K562 (cell line): ENCODE measurements at regions not wholly inside any gene's neighbourhood (a gene's known extent, or its start where the extent isn't known, plus 50 kb on each side); places are given as distances from the start of the nearest gene placed in this dataset.
"Not testable (repeated sequence)": the region's sequence is repeated elsewhere in the genome, so short reads cannot be mapped to it uniquely, and the experiment has no call there.

Source experiments
- ATAC-seq: fragments of 200-7000 bp; cut with Tn5 transposase; 3 replicates; pipeline ENCODE4 v1.9.1; 2020; ENCODE audit warnings: moderate library complexity
- BruUV-seq: library from RNA; stranded (reverse); fragments of 400-500 nt; replicated peaks from 2 replicates; lab custom pipeline; 2021; lab: Mats Ljungman, UMichigan
- CTCF ChIA-PET: fragments of 300-600 bp; formaldehyde crosslinking; extraction: SDS; loops from one replicate; lab custom pipeline; 2021; ENCODE audit warnings: low intra/inter-chr PET ratio; lab: Yijun Ruan, JAX
- POLR2A ChIA-PET: fragments of 300-600, 350-650 bp; sonication (Branson Sonifier 250); formaldehyde crosslinking; extraction: SDS; loops from one replicate; lab custom pipeline; 2021; ENCODE audit warnings: antibody characterized with exemption, inconsistent platforms; lab: Yijun Ruan, JAX
- DNase-seq, 4 experiments: peaks; one replicate each; pipeline versions ENCODE4 v3.0.0 to v3.0.0-alpha.2; 2011 to 2018; ENCODE audit warnings: low spot score in 3 of 4, mixed read lengths in 3 of 4; ENCODE audit errors: extremely low read depth in 1 of 4
- FAIRE-seq: peaks from 2 replicates; lab custom pipeline; 2011; peaks lifted over from hg19 to GRCh38; lab: Jason Lieb, UNC
- H2AFZ ChIP-seq: 2 replicates; pipeline ENCODE4 v1.6.0; 2011; ENCODE audit warnings: low read depth, low read length, control low read depth, inconsistent platforms
- H3K27ac ChIP-seq: fragments of 200-600 bp; 3 replicates; pipeline ENCODE4 v1.8.0; 2011; ENCODE audit warnings: low read depth, mild to moderate bottlenecking, control low read depth, inconsistent platforms, low read length, moderate library complexity, mixed read lengths; ENCODE audit errors: extremely low read depth
- H3K27me3 ChIP-seq, 2 experiments: fragments of 300-600 bp in 1 of 2; 2 replicates in 1 of 2; 3 replicates in 1 of 2; pipeline versions ENCODE4 v1.6.0 to v1.8.0; 2011; ENCODE audit warnings: inconsistent platforms in 2 of 2, low read length in 2 of 2, mild to moderate bottlenecking in 1 of 2, mixed read lengths in 1 of 2, moderate library complexity in 1 of 2; ENCODE audit not compliant: control insufficient read depth in 2 of 2, insufficient read depth in 2 of 2
- H3K36me3 ChIP-seq: fragments of 300-600 bp; 3 replicates; pipeline ENCODE4 v1.8.0; 2011; ENCODE audit warnings: mild to moderate bottlenecking, low read length, inconsistent platforms; ENCODE audit not compliant: control insufficient read depth, insufficient read depth
- H3K4me1 ChIP-seq, 2 experiments: fragments of 200-600 bp in 1 of 2; replicated peaks in 1 of 2; 2 replicates in 1 of 2; 3 replicates in 1 of 2; pipeline versions ENCODE4 v1.5.1 to v1.8.0; 2011; ENCODE audit warnings: inconsistent platforms in 2 of 2, low read length in 2 of 2, mild to moderate bottlenecking in 1 of 2, mixed read lengths in 1 of 2, moderate library complexity in 1 of 2; ENCODE audit not compliant: control insufficient read depth in 2 of 2, insufficient read depth in 2 of 2
- H3K4me2 ChIP-seq: 2 replicates; pipeline ENCODE4 v1.6.1; 2011; ENCODE audit warnings: low read length, control low read depth, inconsistent platforms, mixed read lengths; ENCODE audit not compliant: insufficient read depth
- H3K4me3 ChIP-seq: fragments of 200-600 bp; sonication (generic), shearing (Covaris generic); 2 replicates; pipeline ENCODE4 v1.5.1; 2016; ENCODE audit warnings: control low read depth, inconsistent platforms
- H3K79me2 ChIP-seq: fragments of 200-600 bp; 3 replicates; pipeline ENCODE4 v1.8.0; 2011; ENCODE audit warnings: low read length, inconsistent platforms; ENCODE audit not compliant: control insufficient read depth, insufficient read depth
- H3K9ac ChIP-seq, 2 experiments: 2 replicates each; pipeline versions ENCODE4 v1.6.0 to v1.6.1; 2011; ENCODE audit warnings: low read depth in 2 of 2, low read length in 2 of 2, control low read depth in 1 of 2, inconsistent platforms in 1 of 2, mild to moderate bottlenecking in 1 of 2, mixed read lengths in 1 of 2; ENCODE audit not compliant: insufficient read depth in 1 of 2
- H3K9me1 ChIP-seq: one replicate; pipeline ENCODE4 v1.6.0; 2011; ENCODE audit warnings: inconsistent platforms, mild to moderate bottlenecking, low read length, moderate library complexity; ENCODE audit not compliant: control insufficient read depth, insufficient read depth
- H3K9me3 ChIP-seq: replicated peaks from 2 replicates; pipeline ENCODE4 v1.5.1; 2011; ENCODE audit warnings: low read depth, low read length, inconsistent platforms; ENCODE audit not compliant: control insufficient read depth, insufficient read depth
- H4K20me1 ChIP-seq: replicated peaks from 2 replicates; pipeline ENCODE4 v1.6.1; 2011; ENCODE audit warnings: low read length, inconsistent platforms, mixed read lengths; ENCODE audit not compliant: control insufficient read depth, insufficient read depth
- BCL6 ChIP-seq: fragments of 250-450 bp; sonication (Bioruptor Pico); IDR thresholded peaks from 2 replicates; pipeline ENCODE4 v1.4.0; 2020
- CHD2 ChIP-seq: IDR thresholded peaks from 2 replicates; pipeline ENCODE4 v1.6.1; 2011; ENCODE audit warnings: low read depth, low read length
- CHD4 ChIP-seq: fragments of 200-600 bp; sonication (generic); IDR thresholded peaks from 3 replicates; pipeline ENCODE4 v1.6.1; 2012; ENCODE audit warnings: low read depth, mild to moderate bottlenecking, mixed read lengths, low read length, inconsistent platforms; ENCODE audit not compliant: insufficient read depth, insufficient replicate concordance, poor library complexity, severe bottlenecking
- ZNF431 ChIP-seq: sonication (generic); formaldehyde crosslinking; IDR thresholded peaks from 2 replicates; pipeline ENCODE4 v1.8.0; 2022; ENCODE audit warnings: mild to moderate bottlenecking, missing genetic modification reagents
- WGBS: fragments of 100-300 bp; shearing (Covaris generic); methylation state at CpG from one replicate; pipeline ENCODE4 v1.1.6; 2016; ENCODE audit warnings: low coverage, mixed read lengths; ENCODE audit not compliant: insufficient coverage; ENCODE audit errors: missing lambda C conversion rate; 5-methylcytosine and 5-hydroxymethylcytosine counted together
- in situ Hi-C: fragments of 300-500 bp; cut with MboI; formaldehyde crosslinking; loops from 4 replicates; pipeline ENCODE4 v1.15.0; 2018; ENCODE audit warnings: inconsistent platforms, mixed read lengths
- intact Hi-C: fragments of 100-400 bp; cut with micrococcal nuclease; formaldehyde crosslinking; loops from 2 replicates; pipeline ENCODE4 v1.14.2; 2022
- TF ChIP-seq, protein P1 (sequence below): fragments of 450-650 bp; formaldehyde crosslinking; conservative IDR thresholded peaks from 2 replicates; pipeline ENCODE4 v1.4.0; 2022; ENCODE audit warnings: mild to moderate bottlenecking, missing genetic modification characterization
- TF ChIP-seq, protein P2 (sequence below), 2 experiments: fragments of 200-800 bp in 1 of 2; sonication (Bioruptor generic) in 1 of 2; sonication (generic) in 1 of 2; formaldehyde crosslinking in 1 of 2; IDR thresholded peaks in 1 of 2; conservative IDR thresholded peaks in 1 of 2; 2 replicates each; pipeline versions ENCODE4 v1.5.0 to v1.6.1; 2016 to 2020; ENCODE audit warnings: missing compliant biosample characterization in 1 of 2, missing genetic modification characterization in 1 of 2, missing genetic modification reagents in 1 of 2
- TF ChIP-seq, protein P3 (sequence below): sonication (generic); formaldehyde crosslinking; IDR thresholded peaks from 2 replicates; pipeline ENCODE4 v1.8.1; 2023; ENCODE audit warnings: mild to moderate bottlenecking, missing genetic modification reagents

DNA sequence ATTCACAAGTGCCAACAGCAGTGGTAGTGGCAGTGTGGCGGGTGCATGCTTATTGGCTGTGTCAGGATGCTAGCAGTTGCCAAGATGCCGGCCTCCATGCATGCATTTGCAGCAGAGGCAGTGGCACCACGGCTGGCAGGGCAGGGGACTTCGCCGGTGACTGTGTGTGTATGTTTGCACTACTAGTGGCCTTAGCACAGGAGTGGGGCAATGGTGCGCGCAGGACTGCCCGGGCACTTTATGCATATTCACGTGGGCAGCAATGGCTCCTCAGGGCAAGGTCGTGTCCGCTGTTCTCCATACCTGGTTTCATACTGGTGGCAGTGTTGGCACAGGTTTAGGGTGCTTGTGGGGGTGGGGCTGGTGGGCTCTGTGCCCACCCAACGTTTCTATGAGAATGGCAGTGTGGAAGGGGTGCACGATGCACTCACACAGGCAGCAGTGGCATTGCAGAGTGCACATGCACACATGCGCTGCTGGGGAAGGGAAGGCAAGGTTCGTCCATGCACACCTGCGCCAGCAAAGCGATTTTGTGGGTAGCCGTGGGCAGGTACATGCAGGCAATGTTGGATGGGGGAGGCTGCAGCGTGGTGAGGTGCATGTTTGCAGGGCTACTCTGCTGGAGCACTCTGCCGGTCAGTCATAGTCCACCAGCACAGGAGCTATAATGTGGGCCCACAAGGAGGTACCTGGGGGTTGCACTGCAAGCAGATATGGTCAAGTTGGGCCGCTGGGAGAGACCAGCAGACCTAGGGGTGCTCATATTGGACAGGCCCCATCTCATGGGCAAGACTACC is 338.9 kb upstream of the TECRL start (continued):
- TF ChIP-seq, protein P1, sequence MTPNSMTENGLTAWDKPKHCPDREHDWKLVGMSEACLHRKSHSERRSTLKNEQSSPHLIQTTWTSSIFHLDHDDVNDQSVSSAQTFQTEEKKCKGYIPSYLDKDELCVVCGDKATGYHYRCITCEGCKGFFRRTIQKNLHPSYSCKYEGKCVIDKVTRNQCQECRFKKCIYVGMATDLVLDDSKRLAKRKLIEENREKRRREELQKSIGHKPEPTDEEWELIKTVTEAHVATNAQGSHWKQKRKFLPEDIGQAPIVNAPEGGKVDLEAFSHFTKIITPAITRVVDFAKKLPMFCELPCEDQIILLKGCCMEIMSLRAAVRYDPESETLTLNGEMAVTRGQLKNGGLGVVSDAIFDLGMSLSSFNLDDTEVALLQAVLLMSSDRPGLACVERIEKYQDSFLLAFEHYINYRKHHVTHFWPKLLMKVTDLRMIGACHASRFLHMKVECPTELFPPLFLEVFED: no peak
- TF ChIP-seq, protein P2, sequence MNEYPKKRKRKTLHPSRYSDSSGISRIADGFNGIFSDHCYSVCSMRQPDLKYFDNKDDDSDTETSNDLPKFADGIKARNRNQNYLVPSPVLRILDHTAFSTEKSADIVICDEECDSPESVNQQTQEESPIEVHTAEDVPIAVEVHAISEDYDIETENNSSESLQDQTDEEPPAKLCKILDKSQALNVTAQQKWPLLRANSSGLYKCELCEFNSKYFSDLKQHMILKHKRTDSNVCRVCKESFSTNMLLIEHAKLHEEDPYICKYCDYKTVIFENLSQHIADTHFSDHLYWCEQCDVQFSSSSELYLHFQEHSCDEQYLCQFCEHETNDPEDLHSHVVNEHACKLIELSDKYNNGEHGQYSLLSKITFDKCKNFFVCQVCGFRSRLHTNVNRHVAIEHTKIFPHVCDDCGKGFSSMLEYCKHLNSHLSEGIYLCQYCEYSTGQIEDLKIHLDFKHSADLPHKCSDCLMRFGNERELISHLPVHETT (CRISPR knock-in tag; conservative IDR thresholded peaks at IDR 0.05 in 1 of 2, IDR thresholded peaks at IDR 0.05 in 1 of 2): no peak
- TF ChIP-seq ZNF431 (CRISPR knock-in tag): no peak

DNA sequence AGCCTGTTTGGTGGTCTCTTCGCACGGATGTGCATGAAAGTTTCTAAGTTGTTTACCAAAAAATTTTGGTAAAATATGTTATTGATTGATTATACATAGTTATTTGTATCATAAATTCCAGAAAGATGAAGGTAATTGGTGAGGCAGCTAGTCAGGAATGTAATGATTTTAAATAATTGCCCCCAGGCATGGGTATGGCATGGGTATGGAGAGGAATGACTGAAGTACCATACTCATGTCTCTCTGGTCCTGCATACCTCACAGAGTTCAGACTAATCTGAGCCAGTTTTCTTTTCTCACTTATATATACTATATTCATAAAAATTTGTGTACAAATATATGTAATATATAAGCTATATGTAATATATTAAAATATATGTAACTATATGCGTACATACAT is 329.0 kb upstream of the TECRL start:
- ATAC-seq: no peak
- CTCF ChIA-PET: no interaction called here
- no TSS peak for BruUV-seq

DNA sequence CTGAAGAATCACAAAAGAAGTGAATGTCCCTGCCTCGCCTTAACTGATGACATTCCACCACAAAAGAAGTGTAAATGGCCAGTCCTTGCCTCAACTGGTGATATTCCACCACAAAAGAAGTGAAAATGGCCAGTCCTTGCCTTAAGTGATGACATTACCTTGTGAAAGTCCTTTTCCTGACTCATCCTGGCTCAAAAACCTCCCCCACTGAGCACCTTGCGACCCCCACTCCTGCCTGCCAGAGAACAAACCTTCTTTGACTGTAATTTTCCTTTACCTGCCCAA is 328.5 kb upstream of the TECRL start:
- H3K79me2 ChIP-seq, H3K9me3 ChIP-seq, POLR2A ChIA-PET, ATAC-seq, H3K4me1 ChIP-seq, H3K36me3 ChIP-seq, H3K9me1 ChIP-seq, DNase-seq, in situ Hi-C loops, FAIRE-seq, H3K27me3 ChIP-seq, H3K4me2 ChIP-seq, intact Hi-C loops, H3K27ac ChIP-seq, CTCF ChIA-PET, BruUV-seq, H2AFZ ChIP-seq, H3K4me3 ChIP-seq, H4K20me1 ChIP-seq, H3K9ac ChIP-seq: not testable (repeated sequence)
- WGBS: 0% methylated on average over 2 of the region's 2 CpGs

More for the DNA sequence above, 329.0 kb upstream of the TECRL start:
- DNase-seq: no peak
- Histone ChIP-seq H2AFZ (no peak overlapping the region), H3K27me3 (no peaks in the 10 kb centered on the region), H3K27ac (no peak overlapping the region), H3K4me2 (no peak overlapping the region), H3K9ac (no peak overlapping the region), H3K36me3 (no peaks in the 10 kb centered on the region), H3K4me3 (no peak overlapping the region), H3K79me2 (no peaks in the 10 kb centered on the region), H3K9me1 (no peaks in the 10 kb centered on the region), H3K4me1 (no peaks in the 10 kb centered on the region), H3K9me3 (peaks cover 2% of the 10 kb centered on the region; the same call in 1 of the 2 replicates), H4K20me1 (no peaks in the 10 kb centered on the region)
- TF ChIP-seq CHD2 (no peak), CHD4 (no peak), BCL6 (no peak)
- TF ChIP-seq, protein P3, sequence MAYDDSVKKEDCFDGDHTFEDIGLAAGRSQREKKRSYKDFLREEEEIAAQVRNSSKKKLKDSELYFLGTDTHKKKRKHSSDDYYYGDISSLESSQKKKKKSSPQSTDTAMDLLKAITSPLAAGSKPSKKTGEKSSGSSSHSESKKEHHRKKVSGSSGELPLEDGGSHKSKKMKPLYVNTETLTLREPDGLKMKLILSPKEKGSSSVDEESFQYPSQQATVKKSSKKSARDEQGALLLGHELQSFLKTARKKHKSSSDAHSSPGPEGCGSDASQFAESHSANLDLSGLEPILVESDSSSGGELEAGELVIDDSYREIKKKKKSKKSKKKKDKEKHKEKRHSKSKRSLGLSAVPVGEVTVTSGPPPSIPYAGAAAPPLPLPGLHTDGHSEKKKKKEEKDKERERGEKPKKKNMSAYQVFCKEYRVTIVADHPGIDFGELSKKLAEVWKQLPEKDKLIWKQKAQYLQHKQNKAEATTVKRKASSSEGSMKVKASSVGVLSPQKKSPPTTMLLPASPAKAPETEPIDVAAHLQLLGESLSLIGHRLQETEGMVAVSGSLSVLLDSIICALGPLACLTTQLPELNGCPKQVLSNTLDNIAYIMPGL (CRISPR knock-in tag): no peak
- no peak for FAIRE-seq
- in situ Hi-C loops (no loop called here), intact Hi-C loops (no loop called here)
- POLR2A ChIA-PET: no interaction called here
- 0% methylated on average over 3 of the region's 3 CpGs for WGBS
